Activated CD4-positive, alpha-beta memory T cell treated with anti-CD3 and anti-CD28 coated beads, Interleukin-2, amount 10 ng/mL, durations not matched to agents 7 days and 5 days (primary cell): ENCODE measurements at regions not wholly inside any gene's neighbourhood (a gene's known extent, or its start where the extent isn't known, plus 50 kb on each side); places are given as distances from the start of the nearest gene placed in this dataset.
"Not testable (repeated sequence)": the region's sequence is repeated elsewhere in the genome, so short reads cannot be mapped to it uniquely, and the experiment has no call there.

Experiments
- CTCF ChIA-PET: fragments of 350-600 bp; sonication (Branson Sonifier 250); formaldehyde crosslinking; loops from one replicate; lab custom pipeline; 2021; ENCODE audit warnings: antibody characterized with exemption, inconsistent platforms; lab: Charles Lee
- POLR2A ChIA-PET: fragments of 350-600 bp; sonication (Branson Sonifier 250); formaldehyde crosslinking; loops from one replicate; lab custom pipeline; 2021; ENCODE audit warnings: antibody characterized with exemption; lab: Charles Lee
- DNase-seq: peaks from one replicate; pipeline ENCODE4 v3.0.0-alpha.2; 2020
- H3K27ac Mint-ChIP-seq: one replicate; pipeline ENCODE4 v1.8.0; 2021; ENCODE audit warnings: mild to moderate bottlenecking, mixed read lengths
- H3K27me3 Mint-ChIP-seq: one replicate; pipeline ENCODE4 v1.8.0; 2021; ENCODE audit warnings: mixed read lengths
- H3K36me3 Mint-ChIP-seq: one replicate; pipeline ENCODE4 v1.8.0; 2021; ENCODE audit warnings: low read depth, mixed read lengths
- H3K4me1 Mint-ChIP-seq: one replicate; pipeline ENCODE4 v1.8.0; 2021; ENCODE audit warnings: mixed read lengths
- H3K4me3 Mint-ChIP-seq: one replicate; pipeline ENCODE4 v1.8.0; 2021; ENCODE audit warnings: mild to moderate bottlenecking, mixed read lengths
- H3K9me3 Mint-ChIP-seq: one replicate; pipeline ENCODE4 v1.8.0; 2021; ENCODE audit warnings: mixed read lengths

GRCh38 chr2:87174454-87174853, 152.8 kb upstream of the PLGLB1 start:
- H3K27ac Mint-ChIP-seq, H3K36me3 Mint-ChIP-seq, CTCF ChIA-PET, H3K4me3 Mint-ChIP-seq, DNase-seq, H3K27me3 Mint-ChIP-seq, H3K4me1 Mint-ChIP-seq, H3K9me3 Mint-ChIP-seq, POLR2A ChIA-PET: not testable (repeated sequence)

- CTCF ChIA-PET, H3K4me1 Mint-ChIP-seq, DNase-seq, H3K9me3 Mint-ChIP-seq, POLR2A ChIA-PET, H3K27me3 Mint-ChIP-seq, H3K27ac Mint-ChIP-seq, H3K36me3 Mint-ChIP-seq, H3K4me3 Mint-ChIP-seq: not testable (repeated sequence)
These were observed 161.7 kb upstream of the PLGLB1 start for GRCh38 chr2:87183373-87183772.

- CTCF ChIA-PET, H3K4me3 Mint-ChIP-seq, H3K9me3 Mint-ChIP-seq, H3K27me3 Mint-ChIP-seq, DNase-seq, POLR2A ChIA-PET, H3K36me3 Mint-ChIP-seq, H3K4me1 Mint-ChIP-seq, H3K27ac Mint-ChIP-seq: not testable (repeated sequence)
These were observed 162.6 kb upstream of the PLGLB1 start for GRCh38 chr2:87184260-87184659.

GRCh38 chr2:87189214-87189613, 167.6 kb upstream of the PLGLB1 start:
- H3K27me3 Mint-ChIP-seq, H3K4me1 Mint-ChIP-seq, H3K36me3 Mint-ChIP-seq, DNase-seq, H3K4me3 Mint-ChIP-seq, H3K27ac Mint-ChIP-seq, CTCF ChIA-PET, H3K9me3 Mint-ChIP-seq, POLR2A ChIA-PET: not testable (repeated sequence)

GRCh38 chr2:87193336-87193735, 171.7 kb upstream of the PLGLB1 start:
- H3K27ac Mint-ChIP-seq, H3K4me3 Mint-ChIP-seq, H3K4me1 Mint-ChIP-seq, H3K9me3 Mint-ChIP-seq, H3K36me3 Mint-ChIP-seq, POLR2A ChIA-PET, H3K27me3 Mint-ChIP-seq, DNase-seq, CTCF ChIA-PET: not testable (repeated sequence)

- CTCF ChIA-PET, H3K4me3 Mint-ChIP-seq: not testable (repeated sequence)
These were observed 172.8 kb upstream of the PLGLB1 start for GRCh38 chr2:87194254-87194999.

GRCh38 chr2:87196720-87197388, 175.2 kb upstream of the PLGLB1 start:
- H3K4me3 Mint-ChIP-seq, POLR2A ChIA-PET, DNase-seq, H3K36me3 Mint-ChIP-seq, H3K27ac Mint-ChIP-seq, H3K9me3 Mint-ChIP-seq, CTCF ChIA-PET, H3K4me1 Mint-ChIP-seq, H3K27me3 Mint-ChIP-seq: not testable (repeated sequence)

More at GRCh38 chr2:87194254-87194999, 172.8 kb upstream of the PLGLB1 start:
- H3K9me3 Mint-ChIP-seq, H3K27me3 Mint-ChIP-seq, H3K36me3 Mint-ChIP-seq, DNase-seq, H3K4me1 Mint-ChIP-seq, POLR2A ChIA-PET, H3K27ac Mint-ChIP-seq: not testable (repeated sequence)

GRCh38 chr2:87198422-87198821, 176.8 kb upstream of the PLGLB1 start:
- DNase-seq, POLR2A ChIA-PET, H3K9me3 Mint-ChIP-seq, H3K36me3 Mint-ChIP-seq, CTCF ChIA-PET, H3K27ac Mint-ChIP-seq, H3K4me3 Mint-ChIP-seq, H3K4me1 Mint-ChIP-seq, H3K27me3 Mint-ChIP-seq: not testable (repeated sequence)

GRCh38 chr2:87199228-87199627, 177.6 kb upstream of the PLGLB1 start:
- CTCF ChIA-PET, H3K4me3 Mint-ChIP-seq, H3K27me3 Mint-ChIP-seq, H3K9me3 Mint-ChIP-seq, H3K36me3 Mint-ChIP-seq, POLR2A ChIA-PET, DNase-seq, H3K27ac Mint-ChIP-seq, H3K4me1 Mint-ChIP-seq: not testable (repeated sequence)

GRCh38 chr2:87204569-87205147, 183.0 kb upstream of the PLGLB1 start:
- H3K9me3 Mint-ChIP-seq, H3K27ac Mint-ChIP-seq, H3K4me1 Mint-ChIP-seq, H3K36me3 Mint-ChIP-seq, H3K27me3 Mint-ChIP-seq, H3K4me3 Mint-ChIP-seq, CTCF ChIA-PET, DNase-seq, POLR2A ChIA-PET: not testable (repeated sequence)

GRCh38 chr2:87212938-87213337, 191.3 kb upstream of the PLGLB1 start:
- H3K9me3 Mint-ChIP-seq, CTCF ChIA-PET, H3K4me1 Mint-ChIP-seq, H3K27me3 Mint-ChIP-seq, H3K4me3 Mint-ChIP-seq, POLR2A ChIA-PET, H3K27ac Mint-ChIP-seq, DNase-seq, H3K36me3 Mint-ChIP-seq: not testable (repeated sequence)

GRCh38 chr2:87217005-87217404, 195.4 kb upstream of the PLGLB1 start:
- H3K4me3 Mint-ChIP-seq, CTCF ChIA-PET, H3K27me3 Mint-ChIP-seq, H3K27ac Mint-ChIP-seq, H3K4me1 Mint-ChIP-seq, POLR2A ChIA-PET, H3K36me3 Mint-ChIP-seq, DNase-seq, H3K9me3 Mint-ChIP-seq: not testable (repeated sequence)

- H3K27me3 Mint-ChIP-seq, result peaks cover 11% of the 10 kb centered on the region
- H3K4me1 Mint-ChIP-seq, H3K27ac Mint-ChIP-seq, H3K4me3 Mint-ChIP-seq, CTCF ChIA-PET, H3K36me3 Mint-ChIP-seq, DNase-seq, H3K9me3 Mint-ChIP-seq, POLR2A ChIA-PET: not testable (repeated sequence)
These were observed 196.2 kb upstream of the PLGLB1 start for GRCh38 chr2:87217741-87218410.
